ENCODE measurements at regions not wholly inside any gene's neighbourhood (a gene's known extent, or its start where the extent isn't known, plus 50 kb on each side); places are given as distances from the start of the nearest gene placed in this dataset.

- DNase-seq (ENCODE audit: insufficient read length, low spot score) (no peak), FAIRE-seq (no peak)
- TF ChIP-seq PAX5 (IDR thresholded peaks at IDR 0.05; ENCODE audit: insufficient read depth, low read length, severe bottlenecking) (no peak), POLR2A (IDR thresholded peaks at IDR 0.05; ENCODE audit: low read depth, low read length) (no peak), POLR2AphosphoS5 (IDR thresholded peaks at IDR 0.05; ENCODE audit: low read depth, low read length) (no peak), TAF1 (IDR thresholded peaks at IDR 0.05; ENCODE audit: low read depth, low read length) (no peak)
Measured at GRCh38 chr11:71305451-71306125, 53.2 kb upstream of the SHANK2 start.

- TF ChIP-seq POLR2A (IDR thresholded peaks at IDR 0.05; ENCODE audit: low read depth, low read length) (no peak), POLR2AphosphoS5 (IDR thresholded peaks at IDR 0.05; ENCODE audit: low read depth, low read length) (no peak), PAX5 (IDR thresholded peaks at IDR 0.05; ENCODE audit: insufficient read depth, low read length, severe bottlenecking) (no peak), SPI1 (IDR thresholded peaks at IDR 0.05; ENCODE audit: low read depth, low read length) (no peak), POU2F2 (IDR thresholded peaks at IDR 0.05; ENCODE audit: low read depth, low read length) (no peak), TAF1 (IDR thresholded peaks at IDR 0.05; ENCODE audit: low read depth, low read length) (no peak)
- FAIRE-seq, result no peak
- no peak for DNase-seq (ENCODE audit: insufficient read length, low spot score)
Measured at GRCh38 chr11:71305041-71305440, 52.7 kb upstream of the SHANK2 start.

GRCh38 chr11:71304491-71304890 is 52.1 kb upstream of the SHANK2 start:
- TF ChIP-seq POLR2A (IDR thresholded peaks at IDR 0.05; ENCODE audit: low read depth, low read length) (no peak), SPI1 (IDR thresholded peaks at IDR 0.05; ENCODE audit: low read depth, low read length) (no peak), PAX5 (IDR thresholded peaks at IDR 0.05; ENCODE audit: insufficient read depth, low read length, severe bottlenecking) (no peak), TAF1 (IDR thresholded peaks at IDR 0.05; ENCODE audit: low read depth, low read length) (no peak), POLR2AphosphoS5 (IDR thresholded peaks at IDR 0.05; ENCODE audit: low read depth, low read length) (no peak), POU2F2 (IDR thresholded peaks at IDR 0.05; ENCODE audit: low read depth, low read length) (no peak)
- DNase-seq (ENCODE audit: insufficient read length, low spot score) (no peak), FAIRE-seq (no peak)

- no peak for TF ChIP-seq POLR2A (IDR thresholded peaks at IDR 0.05; ENCODE audit: low read depth, low read length)
- no peak for TF ChIP-seq TAF1 (IDR thresholded peaks at IDR 0.05; ENCODE audit: low read depth, low read length)
- no peak for TF ChIP-seq SPI1 (IDR thresholded peaks at IDR 0.05; ENCODE audit: low read depth, low read length)
- TF ChIP-seq POU2F2 (IDR thresholded peaks at IDR 0.05; ENCODE audit: low read depth, low read length), result no peak
- TF ChIP-seq PAX5 (IDR thresholded peaks at IDR 0.05; ENCODE audit: insufficient read depth, low read length, severe bottlenecking), result no peak
- no peak for TF ChIP-seq POLR2AphosphoS5 (IDR thresholded peaks at IDR 0.05; ENCODE audit: low read depth, low read length)
- DNase-seq (ENCODE audit: insufficient read length, low spot score), result no peak
- no peak for FAIRE-seq
Measured at GRCh38 chr11:71304045-71304444, 51.7 kb upstream of the SHANK2 start.

GRCh38 chr11:71302911-71303310 is 50.5 kb upstream of the SHANK2 start:
- no peak for DNase-seq (ENCODE audit: insufficient read length, low spot score)
- TF ChIP-seq TAF1 (IDR thresholded peaks at IDR 0.05; ENCODE audit: low read depth, low read length), result no peak
- no peak for TF ChIP-seq SPI1 (IDR thresholded peaks at IDR 0.05; ENCODE audit: low read depth, low read length)
- TF ChIP-seq POU2F2 (IDR thresholded peaks at IDR 0.05; ENCODE audit: low read depth, low read length), result no peak
- TF ChIP-seq POLR2AphosphoS5 (IDR thresholded peaks at IDR 0.05; ENCODE audit: low read depth, low read length), result no peak
- TF ChIP-seq POLR2A (IDR thresholded peaks at IDR 0.05; ENCODE audit: low read depth, low read length), result no peak
- TF ChIP-seq PAX5 (IDR thresholded peaks at IDR 0.05; ENCODE audit: insufficient read depth, low read length, severe bottlenecking), result no peak
- no peak for FAIRE-seq

GRCh38 chr11:71302534-71302909 is 50.1 kb upstream of the SHANK2 start:
- FAIRE-seq (no peak), DNase-seq (ENCODE audit: insufficient read length, low spot score) (no peak)
- TF ChIP-seq PAX5 (IDR thresholded peaks at IDR 0.05; ENCODE audit: insufficient read depth, low read length, severe bottlenecking) (no peak), POLR2A (IDR thresholded peaks at IDR 0.05; ENCODE audit: low read depth, low read length) (no peak), TAF1 (IDR thresholded peaks at IDR 0.05; ENCODE audit: low read depth, low read length) (no peak), SPI1 (IDR thresholded peaks at IDR 0.05; ENCODE audit: low read depth, low read length) (no peak), POU2F2 (IDR thresholded peaks at IDR 0.05; ENCODE audit: low read depth, low read length) (no peak), POLR2AphosphoS5 (IDR thresholded peaks at IDR 0.05; ENCODE audit: low read depth, low read length) (no peak)

Measured in GM12891 (cell line).